Hypothalamus (tissue), 51 donors: ENCODE measurements at regions not wholly inside any gene's neighbourhood (a gene's known extent, or its start where the extent isn't known, plus 50 kb on each side); places are given as distances from the start of the nearest gene placed in this dataset.

Source experiments
- DNase-seq, 51 donors: peaks; one replicate each; lab custom pipeline; 2025; lab: John Stamatoyannopoulos, UW

DNA sequence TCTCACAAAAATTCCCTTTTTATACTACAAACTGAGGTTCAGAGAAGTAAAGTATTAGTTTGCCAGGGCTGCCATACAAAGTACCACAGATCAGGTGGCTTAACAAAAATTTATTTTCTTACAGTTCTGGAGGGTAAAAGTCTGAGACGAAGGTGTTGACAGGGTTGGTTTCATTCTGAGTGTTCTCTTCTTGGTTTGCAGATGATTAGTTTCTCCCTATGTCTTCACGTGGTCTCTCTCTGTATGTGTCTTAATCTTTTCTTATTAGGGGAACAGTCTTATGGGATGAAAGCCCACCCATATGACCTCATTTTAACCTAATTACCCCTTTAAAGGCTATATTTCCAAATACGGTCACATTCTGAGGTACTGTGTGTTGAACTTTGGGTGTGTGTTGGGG is 274.2 kb downstream of the BRINP1 start:
- no peak for DNase-seq

- DNase-seq, result no peak
Measured at GRCh38 chr9:119101048-119101447, 268.2 kb downstream of the BRINP1 start.

DNA sequence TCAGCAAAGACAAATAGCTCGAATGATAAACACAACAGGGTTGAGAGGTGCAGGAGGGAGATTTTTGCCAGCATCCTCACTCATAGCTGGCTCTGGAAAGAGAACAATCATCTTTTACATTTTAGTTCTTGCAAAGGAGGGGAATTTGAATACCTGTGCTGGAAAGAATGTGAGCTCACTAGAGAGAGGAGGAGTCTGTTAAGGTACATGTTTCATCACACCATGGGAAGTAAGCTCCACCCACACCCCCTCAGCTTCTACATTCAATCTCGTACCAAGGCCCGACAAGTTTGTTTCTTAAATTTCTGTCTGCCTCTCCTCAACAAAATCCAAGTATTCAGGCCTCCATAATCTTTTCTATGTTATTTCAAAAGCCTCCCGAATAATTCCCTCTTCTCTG is 254.6 kb downstream of the BRINP1 start:
- no peak for DNase-seq
